Chondrocyte (in vitro differentiated cells): ENCODE measurements at regions not wholly inside any gene's neighbourhood (a gene's known extent, or its start where the extent isn't known, plus 50 kb on each side); places are given as distances from the start of the nearest gene placed in this dataset.

ENCODE experiments used
- DNase-seq: peaks from one replicate; pipeline ENCODE4 v3.0.0; 2021; ENCODE audit warnings: mixed read lengths, low spot score
- H3K27ac Mint-ChIP-seq: one replicate; pipeline ENCODE4 v1.8.0; 2021; ENCODE audit warnings: mild to moderate bottlenecking, moderate library complexity, mixed read lengths; ENCODE audit not compliant: unreplicated experiment
- H3K27me3 Mint-ChIP-seq: 2 replicates; pipeline ENCODE4 v1.8.0; 2021; ENCODE audit warnings: low read depth, mixed read lengths
- H3K36me3 Mint-ChIP-seq: 2 replicates; pipeline ENCODE4 v1.8.0; 2021; ENCODE audit warnings: low read depth, mixed read lengths
- H3K4me1 Mint-ChIP-seq: 2 replicates; pipeline ENCODE4 v1.8.0; 2021; ENCODE audit warnings: low read depth, mild to moderate bottlenecking, mixed read lengths
- H3K4me3 Mint-ChIP-seq: one replicate; pipeline ENCODE4 v1.8.0; 2021; ENCODE audit warnings: mild to moderate bottlenecking, moderate library complexity, mixed read lengths; ENCODE audit not compliant: unreplicated experiment
- H3K9me3 Mint-ChIP-seq: 2 replicates; pipeline ENCODE4 v1.8.0; 2021; ENCODE audit warnings: low read depth, mixed read lengths
- CTCF ChIP-seq: fragments of 200-600 bp; sonication (generic); IDR thresholded peaks from 2 replicates; pipeline ENCODE4 v1.5.0; 2021; ENCODE audit warnings: antibody characterized with exemption, mild to moderate bottlenecking, moderate library complexity

DNA sequence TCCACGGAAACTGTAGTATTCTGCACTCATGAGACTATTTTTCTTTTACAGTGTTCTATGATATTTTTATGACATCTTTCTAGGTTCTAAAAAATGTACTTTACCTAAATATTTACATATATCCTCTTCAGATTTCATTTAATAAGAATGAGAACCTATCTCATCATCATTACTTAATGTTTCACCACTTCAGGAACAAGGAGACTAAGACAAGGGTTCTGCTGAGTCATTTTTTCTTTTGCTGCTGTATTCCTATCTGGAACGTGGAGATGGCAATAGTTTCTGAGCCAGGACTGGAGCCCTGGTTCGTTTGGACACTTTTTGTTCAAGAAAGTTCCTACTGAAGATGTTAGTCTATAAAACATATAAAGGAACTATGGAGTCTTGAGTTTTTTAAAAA lies 258.2 kb upstream of the MAP3K1 start:
- H3K9me3 Mint-ChIP-seq = no peaks in the 10 kb centered on the region
- peaks cover 18% of the 10 kb centered on the region for H3K4me1 Mint-ChIP-seq
- H3K4me3 Mint-ChIP-seq = no peak overlapping the region
- no peaks in the 10 kb centered on the region for H3K36me3 Mint-ChIP-seq
- no peak for TF ChIP-seq CTCF
- no peaks in the 10 kb centered on the region for H3K27me3 Mint-ChIP-seq
- DNase-seq = no peak
- no peak overlapping the region for H3K27ac Mint-ChIP-seq

- no peaks in the 10 kb centered on the region for H3K9me3 Mint-ChIP-seq
- no peak overlapping the region for H3K27ac Mint-ChIP-seq
- H3K27me3 Mint-ChIP-seq = no peaks in the 10 kb centered on the region
- no peak for DNase-seq
- TF ChIP-seq CTCF = no peak
- no peaks in the 10 kb centered on the region for H3K36me3 Mint-ChIP-seq
- H3K4me3 Mint-ChIP-seq = no peak overlapping the region
- peaks cover 30% of the 10 kb centered on the region for H3K4me1 Mint-ChIP-seq
Observed at GRCh38 chr5:56552612-56553268, 262.6 kb upstream of the MAP3K1 start.

GRCh38 chr5:56550227-56550626 lies 265.1 kb upstream of the MAP3K1 start:
- Mint-ChIP-seq H3K9me3 (no peaks in the 10 kb centered on the region), H3K27me3 (no peaks in the 10 kb centered on the region), H3K36me3 (no peaks in the 10 kb centered on the region), H3K27ac (no peak overlapping the region), H3K4me1 (peaks cover 22% of the 10 kb centered on the region), H3K4me3 (no peak overlapping the region)
- no peak for TF ChIP-seq CTCF
- DNase-seq = no peak

DNA sequence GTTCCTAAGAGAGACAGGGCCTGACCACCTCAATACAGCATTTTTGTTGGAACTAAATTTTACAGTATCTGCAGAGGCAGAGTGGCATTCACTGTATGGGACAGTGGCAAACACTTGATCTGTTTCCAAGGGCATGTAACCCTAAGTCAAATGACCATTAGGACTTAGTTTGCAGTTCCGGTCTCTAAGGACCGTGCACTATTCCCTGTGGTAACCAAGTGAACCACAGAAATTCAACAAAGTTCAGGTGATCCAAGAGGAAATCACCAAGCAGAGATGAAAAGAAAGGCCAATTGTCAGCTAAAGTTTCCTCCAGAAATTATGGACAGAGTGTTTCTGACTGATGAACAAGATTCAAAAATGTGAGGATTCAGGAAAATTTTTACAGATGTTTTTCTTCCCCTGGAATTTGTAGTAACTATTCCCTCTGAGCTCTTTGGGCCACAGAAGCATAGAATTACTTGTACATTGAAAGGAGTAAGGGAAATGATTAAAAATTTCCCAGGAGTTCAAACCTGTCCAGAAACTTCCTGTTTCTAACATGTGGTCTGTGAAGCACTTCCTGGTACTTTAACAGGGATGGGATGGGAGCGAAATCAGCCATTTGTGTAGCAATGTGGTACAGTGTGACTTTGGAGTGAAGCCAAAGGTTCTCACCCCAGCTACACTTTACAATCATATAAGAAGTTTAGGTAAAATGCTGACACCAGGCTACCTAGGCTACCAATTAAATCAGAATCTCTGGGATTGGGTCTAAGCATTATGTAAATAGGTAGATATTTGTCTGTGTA lies 266.1 kb upstream of the MAP3K1 start:
- no peak for DNase-seq
- Mint-ChIP-seq H3K27ac (peak overlapping the region; percentile 29), H3K36me3 (no peaks in the 10 kb centered on the region), H3K9me3 (no peaks in the 10 kb centered on the region), H3K4me3 (no peak overlapping the region), H3K4me1 (peaks cover 23% of the 10 kb centered on the region), H3K27me3 (no peaks in the 10 kb centered on the region)
- no peak for TF ChIP-seq CTCF

DNA sequence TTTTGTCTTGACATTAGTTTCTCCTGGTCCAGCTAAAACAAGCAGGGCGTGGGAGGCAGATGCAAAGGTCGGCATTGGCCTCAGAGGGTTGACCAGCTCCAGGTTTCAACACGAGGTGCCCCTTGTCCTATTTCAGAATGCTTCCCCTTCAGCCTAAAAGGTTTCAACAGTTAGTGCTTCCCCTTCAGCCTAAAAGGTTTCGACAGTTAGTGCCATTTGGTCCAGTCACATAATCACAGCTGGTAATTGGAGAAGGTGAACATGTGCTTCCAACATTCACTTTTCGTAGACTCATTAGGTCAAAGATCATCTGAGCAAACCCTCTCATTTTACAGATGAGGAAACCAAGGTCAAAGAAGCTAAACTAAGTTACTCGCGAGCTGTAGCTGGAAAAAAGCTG lies 270.3 kb upstream of the MAP3K1 start:
- peaks cover 21% of the 10 kb centered on the region for H3K4me1 Mint-ChIP-seq
- DNase-seq = no peak
- TF ChIP-seq CTCF = no peak
- no peak overlapping the region for H3K4me3 Mint-ChIP-seq
- no peak overlapping the region for H3K27ac Mint-ChIP-seq
- H3K27me3 Mint-ChIP-seq = no peaks in the 10 kb centered on the region
- no peaks in the 10 kb centered on the region for H3K9me3 Mint-ChIP-seq
- no peaks in the 10 kb centered on the region for H3K36me3 Mint-ChIP-seq
